Peyer's patch (tissue), 4 donors: ENCODE measurements at regions not wholly inside any gene's neighbourhood (a gene's known extent, or its start where the extent isn't known, plus 50 kb on each side); places are given as distances from the start of the nearest gene placed in this dataset.

ENCODE experiments used
- DNase-seq, 3 donors: peaks; one replicate each; pipeline ENCODE4 v3.0.0-alpha.2; 2017 to 2019
- H3K27ac ChIP-seq, 4 donors: fragments of 200-600 bp; sonication (generic); one replicate each; pipeline ENCODE4 v1.5.1; 2016 to 2019
- H3K27me3 ChIP-seq, 2 donors: fragments of 200-600 bp; sonication (generic); one replicate each; pipeline ENCODE4 v1.5.1; 2019
- H3K36me3 ChIP-seq, 3 donors: fragments of 200-600 bp; sonication (generic); one replicate each; pipeline ENCODE4 v1.5.1; 2016 to 2019
- H3K4me1 ChIP-seq, 4 donors: fragments of 200-600 bp; sonication (generic); one replicate each; pipeline ENCODE4 v1.5.1; 2016 to 2019
- H3K4me3 ChIP-seq, 4 donors: fragments of 200-600 bp; sonication (generic); 1 replicate in 3 of 4; 2 replicates in 1 of 4; pipeline ENCODE4 v1.5.1; 2016 to 2019; ENCODE audit warnings: mild to moderate bottlenecking in 1 of 4
- H3K9me3 ChIP-seq, 4 donors: fragments of 200-600 bp; sonication (generic); one replicate each; pipeline ENCODE4 v1.5.1; 2016 to 2019; ENCODE audit warnings: mild to moderate bottlenecking in 1 of 4
- CTCF ChIP-seq, 6 experiments: fragments of 450-650 bp in 4 of 6; fragments of 200-600 bp in 2 of 6; sonication (generic) in 1 of 6; IDR thresholded peaks; one replicate each; pipeline ENCODE4 v1.5.1; 2017 to 2019; ENCODE audit warnings: antibody characterized with exemption in 6 of 6, mild to moderate bottlenecking in 3 of 6, moderate library complexity in 1 of 6
- POLR2A ChIP-seq, 2 donors: fragments of 450-650 bp; IDR thresholded peaks; one replicate each; pipeline ENCODE4 v1.5.1; 2017; ENCODE audit warnings: antibody characterized with exemption in 2 of 2, mild to moderate bottlenecking in 2 of 2, moderate library complexity in 2 of 2

- no peak overlapping the region for H3K4me3 ChIP-seq
- H3K27ac ChIP-seq: no peak overlapping the region
- H3K9me3 ChIP-seq: no peaks in the 10 kb centered on the region
- TF ChIP-seq POLR2A (IDR thresholded peaks at IDR 0.05) (no peak), CTCF (IDR thresholded peaks at IDR 0.05) (no peak)
- no peak for DNase-seq
- H3K36me3 ChIP-seq: no peaks in the 10 kb centered on the region
- no peaks in the 10 kb centered on the region for H3K27me3 ChIP-seq
- no peaks in the 10 kb centered on the region for H3K4me1 ChIP-seq
These were observed 1544.9 kb upstream of the WWC1 start for GRCh38 chr5:166746506-166746905.

- Histone ChIP-seq H3K4me1 (no peaks in the 10 kb centered on the region), H3K27ac (no peak overlapping the region), H3K27me3 (no peaks in the 10 kb centered on the region), H3K4me3 (no peak overlapping the region), H3K9me3 (no peaks in the 10 kb centered on the region), H3K36me3 (no peaks in the 10 kb centered on the region)
- DNase-seq: no peak
- TF ChIP-seq CTCF (IDR thresholded peaks at IDR 0.05) (no peak), POLR2A (IDR thresholded peaks at IDR 0.05) (no peak)
These were observed 1541.1 kb upstream of the WWC1 start for GRCh38 chr5:166750376-166750775.

- Histone ChIP-seq H3K27me3 (no peaks in the 10 kb centered on the region), H3K4me1 (no peaks in the 10 kb centered on the region), H3K9me3 (no peaks in the 10 kb centered on the region), H3K27ac (no peak overlapping the region), H3K4me3 (no peak overlapping the region), H3K36me3 (no peaks in the 10 kb centered on the region)
- DNase-seq: no peak
- no peak for TF ChIP-seq CTCF (IDR thresholded peaks at IDR 0.05)
- no peak for TF ChIP-seq POLR2A (IDR thresholded peaks at IDR 0.05)
These were observed 1533.3 kb upstream of the WWC1 start for GRCh38 chr5:166758151-166758550.

GRCh38 chr5:166767858-166768257 lies 1523.6 kb upstream of the WWC1 start:
- TF ChIP-seq POLR2A (IDR thresholded peaks at IDR 0.05): no peak
- TF ChIP-seq CTCF (IDR thresholded peaks at IDR 0.05): no peak
- Histone ChIP-seq H3K9me3 (no peaks in the 10 kb centered on the region), H3K27me3 (no peaks in the 10 kb centered on the region), H3K4me1 (no peaks in the 10 kb centered on the region), H3K27ac (no peak overlapping the region), H3K4me3 (no peak overlapping the region), H3K36me3 (no peaks in the 10 kb centered on the region)
- DNase-seq: no peak

- TF ChIP-seq POLR2A (IDR thresholded peaks at IDR 0.05) (no peak), CTCF (IDR thresholded peaks at IDR 0.05) (no peak)
- Histone ChIP-seq H3K27me3 (no peaks in the 10 kb centered on the region), H3K36me3 (no peaks in the 10 kb centered on the region), H3K9me3 (no peaks in the 10 kb centered on the region), H3K4me1 (no peaks in the 10 kb centered on the region), H3K27ac (no peak overlapping the region), H3K4me3 (no peak overlapping the region)
- DNase-seq: no peak
These were observed 1522.9 kb upstream of the WWC1 start for GRCh38 chr5:166768536-166768935.

GRCh38 chr5:166772770-166773169 lies 1518.7 kb upstream of the WWC1 start:
- no peak for DNase-seq
- Histone ChIP-seq H3K27me3 (no peaks in the 10 kb centered on the region), H3K4me1 (no peaks in the 10 kb centered on the region), H3K27ac (no peak overlapping the region), H3K4me3 (no peak overlapping the region), H3K36me3 (no peaks in the 10 kb centered on the region), H3K9me3 (no peaks in the 10 kb centered on the region)
- TF ChIP-seq CTCF (IDR thresholded peaks at IDR 0.05) (no peak), POLR2A (IDR thresholded peaks at IDR 0.05) (no peak)
